Neuronal stem cell (in vitro differentiated cells): ENCODE measurements at regions not wholly inside any gene's neighbourhood (a gene's known extent, or its start where the extent isn't known, plus 50 kb on each side); places are given as distances from the start of the nearest gene placed in this dataset.

ENCODE experiments used
- DNase-seq: peaks from one replicate; pipeline ENCODE4 v3.0.0-alpha.2; 2013; ENCODE audit warnings: low spot score
- H2AFZ ChIP-seq: one replicate; pipeline ENCODE4 v1.6.1; 2013; ENCODE audit warnings: mild to moderate bottlenecking, low read length, inconsistent platforms
- H2AK5ac ChIP-seq: 2 replicates; pipeline ENCODE4 v1.6.1; 2013; ENCODE audit warnings: low read depth, mild to moderate bottlenecking, inconsistent platforms, low read length, moderate library complexity, mixed read lengths
- H2BK120ac ChIP-seq: 2 replicates; pipeline ENCODE4 v1.6.1; 2013; ENCODE audit warnings: low read depth, mild to moderate bottlenecking, inconsistent platforms, low read length, moderate library complexity, mixed read lengths
- H2BK12ac ChIP-seq: one replicate; pipeline ENCODE4 v1.6.1; 2013; ENCODE audit warnings: low read length, inconsistent platforms
- H2BK15ac ChIP-seq: 2 replicates; pipeline ENCODE4 v1.6.1; 2013; ENCODE audit warnings: mild to moderate bottlenecking, low read length, inconsistent platforms, mixed read lengths
- H2BK5ac ChIP-seq: one replicate; pipeline ENCODE4 v1.6.1; 2013; ENCODE audit warnings: inconsistent platforms, mild to moderate bottlenecking, low read length, moderate library complexity
- H3K14ac ChIP-seq: one replicate; pipeline ENCODE4 v1.6.1; 2013; ENCODE audit warnings: low read length, inconsistent platforms
- H3K18ac ChIP-seq: 2 replicates; pipeline ENCODE4 v1.6.1; 2013; ENCODE audit warnings: low read length, inconsistent platforms
- H3K23ac ChIP-seq: 2 replicates; pipeline ENCODE4 v1.6.1; 2013; ENCODE audit warnings: low read depth, mild to moderate bottlenecking, mixed read lengths, low read length, inconsistent platforms; ENCODE audit not compliant: poor library complexity
- H3K27ac ChIP-seq: replicated peaks from 3 replicates; pipeline ENCODE4 v1.5.1; 2013; ENCODE audit warnings: low read length, inconsistent platforms
- H3K27me3 ChIP-seq, 3 experiments: 2 replicates each; pipeline ENCODE4 v1.6.1; 2013; ENCODE audit warnings: low read length in 3 of 3, mild to moderate bottlenecking in 2 of 3, inconsistent platforms in 1 of 3, low read depth in 1 of 3, mixed read lengths in 1 of 3, moderate library complexity in 1 of 3; ENCODE audit not compliant: control insufficient read depth in 3 of 3, insufficient read depth in 3 of 3
- H3K36me3 ChIP-seq, 2 donors: replicated peaks in 1 of 2; 2 replicates each; pipeline ENCODE4 v1.6.1; 2013; ENCODE audit warnings: low read length in 2 of 2; ENCODE audit not compliant: control insufficient read depth in 2 of 2, insufficient read depth in 2 of 2
- H3K4ac ChIP-seq: 2 replicates; pipeline ENCODE4 v1.6.1; 2013; ENCODE audit warnings: inconsistent platforms, mild to moderate bottlenecking, low read length, moderate library complexity
- H3K4me1 ChIP-seq, 2 donors: 1 replicate in 1 of 2; 2 replicates in 1 of 2; pipeline ENCODE4 v1.6.1; 2013; ENCODE audit warnings: low read length in 2 of 2, low read depth in 1 of 2; ENCODE audit not compliant: control insufficient read depth in 2 of 2, insufficient read depth in 1 of 2
- H3K4me2 ChIP-seq: one replicate; pipeline ENCODE4 v1.6.1; 2013; ENCODE audit warnings: mild to moderate bottlenecking, low read length, inconsistent platforms; ENCODE audit not compliant: insufficient read depth, poor library complexity, severe bottlenecking
- H3K4me3 ChIP-seq, 2 donors: 2 replicates each; pipeline ENCODE4 v1.5.1; 2013; ENCODE audit warnings: low read length in 2 of 2, mild to moderate bottlenecking in 2 of 2, inconsistent platforms in 1 of 2, moderate library complexity in 1 of 2
- H3K79me1 ChIP-seq: one replicate; pipeline ENCODE4 v1.6.1; 2013; ENCODE audit warnings: low read depth, mild to moderate bottlenecking, inconsistent platforms, low read length, moderate library complexity
- H3K9ac ChIP-seq: one replicate; pipeline ENCODE4 v1.6.1; 2013; ENCODE audit warnings: mild to moderate bottlenecking, low read depth, low read length, inconsistent platforms; ENCODE audit not compliant: poor library complexity
- H3K9me3 ChIP-seq, 2 donors: replicated peaks in 1 of 2; 2 replicates each; pipeline versions ENCODE3 to v1.6.1; 2013; ENCODE audit warnings: low read length in 2 of 2, mild to moderate bottlenecking in 2 of 2, inconsistent platforms in 1 of 2, low read depth in 1 of 2, mixed read lengths in 1 of 2, moderate library complexity in 1 of 2; ENCODE audit not compliant: control insufficient read depth in 2 of 2, insufficient read depth in 1 of 2
- H4K8ac ChIP-seq: one replicate; pipeline ENCODE4 v1.6.1; 2013; ENCODE audit warnings: low read depth, mild to moderate bottlenecking, inconsistent platforms, low read length, moderate library complexity
- H4K91ac ChIP-seq: one replicate; pipeline ENCODE4 v1.6.1; 2013; ENCODE audit warnings: low read length, low read depth, mild to moderate bottlenecking, inconsistent platforms; ENCODE audit not compliant: poor library complexity
- WGBS, 2 donors: extraction: QIAGEN DNeasy Blood & Tissue Kit; methylation state at CpG; one replicate each; pipeline ENCODE4 v1.1.7; 2013; ENCODE audit warnings: missing lambda C conversion rate in 2 of 2, mixed read lengths in 1 of 2; ENCODE audit not compliant: insufficient read length in 2 of 2, insufficient replicate concordance in 1 of 2; ENCODE audit errors: extremely low coverage in 2 of 2; 5-methylcytosine and 5-hydroxymethylcytosine counted together

GRCh38 chrX:15143050-15143824 is 126.6 kb downstream of the ASB9 start:
- H2AFZ ChIP-seq = no peak overlapping the region
- no CpG with 5 or more reads among the region's 6 CpGs for WGBS, 2 donors
- H3K27me3 ChIP-seq = no peaks in the 10 kb centered on the region
- H2AK5ac ChIP-seq = no peak overlapping the region
- no peak overlapping the region for H3K18ac ChIP-seq
- H4K91ac ChIP-seq = no peak overlapping the region
- H3K4me1 ChIP-seq = no peaks in the 10 kb centered on the region
- no peak overlapping the region for H4K8ac ChIP-seq
- no peak overlapping the region for H2BK120ac ChIP-seq
- no peak overlapping the region for H3K4ac ChIP-seq
- no peak overlapping the region for H2BK12ac ChIP-seq
- H3K4me3 ChIP-seq = no peak overlapping the region
- H3K9me3 ChIP-seq = no peaks in the 10 kb centered on the region
- no peaks in the 10 kb centered on the region for H3K79me1 ChIP-seq
- no peak overlapping the region for H3K14ac ChIP-seq
- H2BK15ac ChIP-seq = no peak overlapping the region
- DNase-seq = peak; percentile 14
- no peak overlapping the region for H3K4me2 ChIP-seq
- H3K27ac ChIP-seq = no peak overlapping the region
- no peak overlapping the region for H2BK5ac ChIP-seq
- no peak overlapping the region for H3K9ac ChIP-seq
- no peaks in the 10 kb centered on the region for H3K36me3 ChIP-seq
- H3K23ac ChIP-seq = no peak overlapping the region

GRCh38 chrX:15142084-15142715 is 127.7 kb downstream of the ASB9 start:
- H4K91ac ChIP-seq = no peak overlapping the region
- H2BK12ac ChIP-seq = no peak overlapping the region
- no peak overlapping the region for H2BK15ac ChIP-seq
- DNase-seq = no peak
- H2AK5ac ChIP-seq = no peak overlapping the region
- H3K79me1 ChIP-seq = no peaks in the 10 kb centered on the region
- H2AFZ ChIP-seq = peak overlapping the region; percentile 20
- no peak overlapping the region for H3K14ac ChIP-seq
- H2BK5ac ChIP-seq = no peak overlapping the region
- no peaks in the 10 kb centered on the region for H3K27me3 ChIP-seq
- H2BK120ac ChIP-seq = no peak overlapping the region
- no peak overlapping the region for H3K4me2 ChIP-seq
- H3K4ac ChIP-seq = no peak overlapping the region
- H4K8ac ChIP-seq = no peak overlapping the region
- H3K9ac ChIP-seq = no peak overlapping the region
- no peaks in the 10 kb centered on the region for H3K4me1 ChIP-seq
- H3K27ac ChIP-seq = no peak overlapping the region
- WGBS, 2 donors = no CpG with 5 or more reads among the region's 8 CpGs
- no peak overlapping the region for H3K4me3 ChIP-seq
- no peaks in the 10 kb centered on the region for H3K9me3 ChIP-seq
- no peak overlapping the region for H3K23ac ChIP-seq
- H3K18ac ChIP-seq = no peak overlapping the region
- no peaks in the 10 kb centered on the region for H3K36me3 ChIP-seq

GRCh38 chrX:15136795-15137194 is 133.1 kb downstream of the ASB9 start:
- no peak overlapping the region for H4K8ac ChIP-seq

GRCh38 chrX:15129412-15129811 is 140.5 kb downstream of the ASB9 start:
- no peak overlapping the region for H3K4me3 ChIP-seq
- peaks cover 0 to 5% (median 0%) of the 10 kb centered on the region in 3 experiments for H3K27me3 ChIP-seq
- H3K4me1 ChIP-seq = no peaks in the 10 kb centered on the region
- no peak overlapping the region for H3K18ac ChIP-seq
- no peaks in the 10 kb centered on the region for H3K79me1 ChIP-seq
- no peak overlapping the region for H3K27ac ChIP-seq
- H3K9ac ChIP-seq = no peak overlapping the region
- no peak overlapping the region for H2BK120ac ChIP-seq
- no peak overlapping the region for H2BK12ac ChIP-seq
- H2BK5ac ChIP-seq = no peak overlapping the region
- no peak overlapping the region for H3K23ac ChIP-seq
- H3K4ac ChIP-seq = no peak overlapping the region
- no peak overlapping the region for H2AK5ac ChIP-seq
- H3K36me3 ChIP-seq = no peaks in the 10 kb centered on the region
- H2AFZ ChIP-seq = no peak overlapping the region
- H3K9me3 ChIP-seq = no peaks in the 10 kb centered on the region
- DNase-seq = no peak
- no peak overlapping the region for H4K91ac ChIP-seq
- H3K4me2 ChIP-seq = no peak overlapping the region
- no peak overlapping the region for H4K8ac ChIP-seq
- H2BK15ac ChIP-seq = no peak overlapping the region
- no peak overlapping the region for H3K14ac ChIP-seq

More at GRCh38 chrX:15136795-15137194, 133.1 kb downstream of the ASB9 start:
- Histone ChIP-seq H2AFZ (no peak overlapping the region), H2BK12ac (no peak overlapping the region), H3K9me3 (no peaks in the 10 kb centered on the region), H3K36me3 (no peaks in the 10 kb centered on the region), H2AK5ac (no peak overlapping the region), H3K23ac (no peak overlapping the region), H2BK120ac (no peak overlapping the region), H3K27me3 (peaks cover 0 to 4% (median 0%) of the 10 kb centered on the region in 3 experiments), H3K4me3 (no peak overlapping the region), H3K79me1 (no peaks in the 10 kb centered on the region), H4K91ac (no peak overlapping the region), H3K4me2 (no peak overlapping the region), H3K9ac (no peak overlapping the region), H3K4me1 (no peaks in the 10 kb centered on the region), H3K18ac (no peak overlapping the region), H2BK5ac (no peak overlapping the region), H3K27ac (no peak overlapping the region), H2BK15ac (no peak overlapping the region), H3K4ac (no peak overlapping the region), H3K14ac (no peak overlapping the region)
- no peak for DNase-seq
- no CpG with 5 or more reads among the region's 1 CpG for WGBS, 2 donors
